A549 (cell line): ENCODE measurements at regions not wholly inside any gene's neighbourhood (a gene's known extent, or its start where the extent isn't known, plus 50 kb on each side); places are given as distances from the start of the nearest gene placed in this dataset.

ENCODE experiments used
- ATAC-seq, 2 experiments: fragments of 200-7000 bp in 1 of 2; fragments of >200 bp in 1 of 2; cut with Nextera tagmentation in 1 of 2; cut with Tn5 transposase in 1 of 2; 3 replicates each; pipeline versions ENCODE4 v1.8.0 to v1.9.1; 2018 to 2020; ENCODE audit warnings: mild to moderate bottlenecking in 1 of 2, moderate library complexity in 1 of 2
- CTCF ChIA-PET: fragments of 300-600 bp; sonication (Branson Sonifier 250); formaldehyde crosslinking; extraction: SDS; loops from one replicate; lab custom pipeline; 2021; ENCODE audit warnings: antibody characterized with exemption, inconsistent platforms; lab: Yijun Ruan, JAX
- POLR2A ChIA-PET: fragments of 350-600 bp; formaldehyde crosslinking; extraction: SDS; loops from one replicate; lab custom pipeline; 2021; ENCODE audit warnings: antibody characterized with exemption, inconsistent platforms; lab: Yijun Ruan, JAX
- DNase-seq, 2 experiments: peaks; one replicate each; pipeline versions ENCODE4 v3.0.0 to v3.0.0-alpha.2; 2011 to 2016; ENCODE audit warnings: low read depth in 1 of 2, low spot score in 1 of 2
- FAIRE-seq: peaks from 2 replicates; lab custom pipeline; 2011; peaks lifted over from hg19 to GRCh38; lab: Jason Lieb, UNC
- H3K27ac ChIP-seq, 2 experiments: fragments of >200 bp; sonication (Bioruptor Twin); formaldehyde crosslinking; 3 replicates each; pipeline ENCODE4 v1.5.1; 2016 to 2017
- H3K4me1 ChIP-seq: fragments of >200 bp; sonication (Bioruptor Twin); formaldehyde crosslinking; 3 replicates; pipeline ENCODE4 v1.6.1; 2016
- H3K4me2 ChIP-seq: fragments of >200 bp; sonication (Bioruptor Twin); formaldehyde crosslinking; 3 replicates; pipeline ENCODE4 v1.6.1; 2016
- H3K4me3 ChIP-seq: fragments of >200 bp; sonication (Bioruptor Twin); formaldehyde crosslinking; 3 replicates; pipeline ENCODE4 v1.5.1; 2016
- H3K9me3 ChIP-seq: fragments of >200 bp; sonication (Bioruptor Twin); formaldehyde crosslinking; 3 replicates; pipeline ENCODE4 v1.6.1; 2016
- BCL3 ChIP-seq: fragments of >200 bp; sonication (Bioruptor Twin); formaldehyde crosslinking; IDR thresholded peaks from 3 replicates; pipeline ENCODE4 v1.6.1; 2016
- CBX8 ChIP-seq: fragments of 200-600 bp; sonication (generic); IDR thresholded peaks from 2 replicates; pipeline ENCODE4 v1.6.1; 2016
- EP300 ChIP-seq, 2 experiments: fragments of >200 bp; sonication (Bioruptor Twin); formaldehyde crosslinking; IDR thresholded peaks; 2 replicates in 1 of 2; 3 replicates in 1 of 2; pipeline ENCODE4 v1.6.1; 2016 to 2017
- FOSB ChIP-seq: fragments of 250-450 bp; sonication (Bioruptor Pico); IDR thresholded peaks from 2 replicates; pipeline ENCODE4 v1.5.0; 2020; ENCODE audit warnings: mild to moderate bottlenecking, moderate library complexity
- FOSL2 ChIP-seq, 2 experiments: fragments of 450-650 bp in 1 of 2; fragments of >200 bp in 1 of 2; sonication (Bioruptor Twin) in 1 of 2; formaldehyde crosslinking; IDR thresholded peaks; 2 replicates each; pipeline versions ENCODE4 v1.5.0 to v1.6.1; 2016 to 2020; ENCODE audit warnings: mild to moderate bottlenecking in 1 of 2, moderate library complexity in 1 of 2
- GATA3 ChIP-seq: IDR thresholded peaks from 2 replicates; pipeline ENCODE4 v1.6.1; 2012; ENCODE audit warnings: borderline replicate concordance
- HDAC2 ChIP-seq: fragments of 200-600 bp; sonication (generic); IDR thresholded peaks from 2 replicates; pipeline ENCODE4 v1.6.1; 2016
- HOXB13 ChIP-seq: fragments of 250-450 bp; sonication (Bioruptor Pico); IDR thresholded peaks from 2 replicates; pipeline ENCODE4 v1.5.0; 2020; ENCODE audit warnings: low read depth, mild to moderate bottlenecking, moderate library complexity
- MAFK ChIP-seq: fragments of 450-650 bp; IDR thresholded peaks from 2 replicates; pipeline ENCODE4 v1.6.1; 2014; ENCODE audit not compliant: partially characterized antibody
- PBX3 ChIP-seq: IDR thresholded peaks from 2 replicates; pipeline ENCODE4 v1.6.1; 2012
- RAD21 ChIP-seq, 2 experiments: fragments of >200 bp in 1 of 2; sonication (Bioruptor Twin) in 1 of 2; formaldehyde crosslinking in 1 of 2; IDR thresholded peaks in 1 of 2; conservative IDR thresholded peaks in 1 of 2; 2 replicates in 1 of 2; 3 replicates in 1 of 2; pipeline ENCODE4 v1.6.1; 2012 to 2018; ENCODE audit warnings: inconsistent platforms in 1 of 2
- RNF2 ChIP-seq: fragments of 200-600 bp; sonication (generic); IDR thresholded peaks from 2 replicates; pipeline ENCODE4 v1.6.1; 2016; ENCODE audit warnings: low read depth, mild to moderate bottlenecking, antibody characterized with exemption, moderate library complexity, borderline replicate concordance
- SREBF2 ChIP-seq: fragments of 450-650 bp; IDR thresholded peaks from 2 replicates; pipeline ENCODE4 v1.6.1; 2014; ENCODE audit warnings: mild to moderate bottlenecking, moderate library complexity
- ZNF302 ChIP-seq: fragments of 250-450 bp; sonication (Bioruptor Pico); IDR thresholded peaks from 2 replicates; pipeline ENCODE4 v1.9.0; 2021; ENCODE audit warnings: inconsistent platforms, mild to moderate bottlenecking, moderate library complexity
- ZSCAN20 ChIP-seq: fragments of 250-450 bp; sonication (Bioruptor Pico); IDR thresholded peaks from 2 replicates; pipeline ENCODE4 v1.8.0; 2022; ENCODE audit warnings: mild to moderate bottlenecking, moderate library complexity
- WGBS: methylation state at CpG from one replicate; pipeline ENCODE4 v1.1.6; 2017; ENCODE audit errors: missing lambda C conversion rate; 5-methylcytosine and 5-hydroxymethylcytosine counted together
- TF ChIP-seq, protein P1 (sequence below): fragments of 450-650 bp; IDR thresholded peaks from 2 replicates; pipeline ENCODE4 v1.6.1; 2014; ENCODE audit warnings: antibody characterized with exemption
- TF ChIP-seq, protein P2 (sequence below): IDR thresholded peaks from 2 replicates; pipeline ENCODE4 v1.6.1; 2012
- TF ChIP-seq, protein P3 (sequence below): fragments of >200 bp; sonication (Bioruptor Twin); formaldehyde crosslinking; IDR thresholded peaks from 2 replicates; pipeline ENCODE4 v1.6.1; 2016
- TF ChIP-seq, protein P4 (sequence below): fragments of 200-600 bp; sonication (generic); IDR thresholded peaks from 2 replicates; pipeline ENCODE4 v1.6.1; 2016; ENCODE audit warnings: antibody characterized with exemption, mild to moderate bottlenecking, moderate library complexity
- TF ChIP-seq, protein P5 (sequence below): fragments of 150-350 bp; IDR thresholded peaks from 2 replicates; pipeline ENCODE4 v1.6.1; 2014; ENCODE audit warnings: low read depth, mild to moderate bottlenecking, low read length

DNA sequence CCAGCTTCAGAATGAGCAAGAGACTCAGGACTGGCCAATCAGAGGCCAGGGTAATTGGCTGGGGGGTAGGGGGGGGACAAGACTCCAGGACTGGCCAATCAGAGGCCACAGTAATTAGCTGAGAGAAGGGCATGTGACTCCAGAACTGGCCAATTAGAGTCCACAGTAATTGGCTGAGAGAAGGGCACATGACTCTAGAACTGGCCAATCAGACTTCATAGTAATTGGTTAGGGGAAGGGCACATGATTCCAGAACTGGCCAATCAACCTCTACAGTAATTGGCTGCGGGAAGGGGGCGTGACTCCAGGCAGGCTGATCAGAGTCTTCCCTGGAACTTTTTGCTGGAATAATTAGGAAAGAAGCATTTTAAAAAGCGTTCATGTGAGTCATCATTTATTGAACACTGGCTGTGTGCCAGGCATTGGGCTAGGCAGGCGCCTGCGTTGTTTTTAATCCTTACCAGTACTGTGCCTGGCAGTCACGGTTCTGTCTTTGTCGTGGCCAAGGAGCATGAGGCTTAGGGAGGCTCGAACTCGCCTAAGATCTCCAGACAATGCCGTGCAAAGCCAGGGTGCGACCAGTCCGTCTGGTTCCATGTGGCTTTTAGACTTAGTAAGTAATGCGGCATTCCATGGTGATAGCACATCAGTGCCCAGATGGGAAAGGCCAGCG is 508.1 kb downstream of the TBC1D22A start:
- ATAC-seq (no peak), FAIRE-seq (no peak), DNase-seq (no peak)
- H3K4me1 ChIP-seq: no peaks in the 10 kb centered on the region
- H3K4me3 ChIP-seq: no peak overlapping the region
- ChIA-PET POLR2A (no interaction called here), CTCF (no interaction called here)
- no peak overlapping the region for H3K27ac ChIP-seq
- no peaks in the 10 kb centered on the region for H3K9me3 ChIP-seq
- TF ChIP-seq ZNF302: no peak
- no peak for TF ChIP-seq MAFK
- TF ChIP-seq EP300 (IDR thresholded peaks at IDR 0.05): no peak
- TF ChIP-seq, protein P1, sequence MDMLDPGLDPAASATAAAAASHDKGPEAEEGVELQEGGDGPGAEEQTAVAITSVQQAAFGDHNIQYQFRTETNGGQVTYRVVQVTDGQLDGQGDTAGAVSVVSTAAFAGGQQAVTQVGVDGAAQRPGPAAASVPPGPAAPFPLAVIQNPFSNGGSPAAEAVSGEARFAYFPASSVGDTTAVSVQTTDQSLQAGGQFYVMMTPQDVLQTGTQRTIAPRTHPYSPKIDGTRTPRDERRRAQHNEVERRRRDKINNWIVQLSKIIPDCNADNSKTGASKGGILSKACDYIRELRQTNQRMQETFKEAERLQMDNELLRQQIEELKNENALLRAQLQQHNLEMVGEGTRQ: peak; percentile 46
- no peak for TF ChIP-seq RNF2
- TF ChIP-seq FOSL2 (IDR thresholded peaks at IDR 0.05): no peak
- peak; percentile 6; the same call in 1 of the 2 replicates for TF ChIP-seq FOSL2 (CRISPR knock-in tag; IDR thresholded peaks at IDR 0.05)
- H3K4me2 ChIP-seq: no peak overlapping the region
- WGBS: 56% methylated on average over 13 of the region's 14 CpGs

- H3K9me3 ChIP-seq: no peaks in the 10 kb centered on the region
- DNase-seq (no peak), FAIRE-seq (no peak), ATAC-seq (no peak)
- POLR2A ChIA-PET: no interaction called here
- H3K4me3 ChIP-seq: no peak overlapping the region
- no peak overlapping the region for H3K27ac ChIP-seq
- TF ChIP-seq, protein P2, sequence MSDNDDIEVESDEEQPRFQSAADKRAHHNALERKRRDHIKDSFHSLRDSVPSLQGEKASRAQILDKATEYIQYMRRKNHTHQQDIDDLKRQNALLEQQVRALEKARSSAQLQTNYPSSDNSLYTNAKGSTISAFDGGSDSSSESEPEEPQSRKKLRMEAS: no peak
- 61% methylated on average over 3 of the region's 6 CpGs for WGBS
- CTCF ChIA-PET: no interaction called here
- H3K4me2 ChIP-seq: no peak overlapping the region
- H3K4me1 ChIP-seq: no peaks in the 10 kb centered on the region
Measured at GRCh38 chr22:47269516-47270088, 507.2 kb downstream of the TBC1D22A start.

DNA sequence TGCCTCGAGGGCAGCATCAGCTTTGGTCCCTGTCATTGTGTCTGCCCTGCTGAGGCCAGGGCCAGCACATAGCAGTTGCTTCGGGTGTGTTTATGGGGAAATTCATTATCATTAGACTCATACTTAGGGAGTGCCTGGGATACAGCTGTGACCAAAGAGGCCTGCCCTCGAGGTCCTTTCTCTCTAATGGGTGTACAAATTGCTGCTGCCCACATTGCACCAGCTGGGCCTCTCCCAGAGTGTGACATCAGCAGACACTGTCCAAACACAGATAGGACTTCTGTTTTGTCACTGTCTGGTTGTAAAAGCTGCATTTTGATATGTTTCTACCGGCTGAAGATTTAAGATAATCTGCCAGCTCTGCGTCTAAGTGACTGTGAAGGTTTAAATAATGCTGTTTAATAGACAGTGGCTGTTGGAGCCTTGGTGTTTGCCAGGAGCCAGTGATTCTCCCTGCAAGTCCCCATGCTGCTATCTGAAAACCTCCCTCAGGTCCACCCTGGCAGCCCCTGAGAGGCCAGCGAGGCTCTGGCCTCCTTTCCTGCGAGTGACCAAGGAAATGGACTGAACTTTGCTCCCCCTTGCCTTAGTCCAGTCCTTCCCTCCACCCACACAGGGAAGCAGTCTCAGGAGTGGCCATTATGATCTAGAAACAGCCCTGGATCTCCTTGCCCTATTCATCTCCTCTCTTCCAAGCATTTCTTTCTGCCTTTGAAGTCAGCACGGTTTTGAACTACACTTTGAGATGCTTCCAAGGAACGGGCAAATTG is 505.2 kb downstream of the TBC1D22A start:
- no peak overlapping the region for H3K4me2 ChIP-seq
- ChIA-PET POLR2A (no interaction called here), CTCF (no interaction called here)
- H3K9me3 ChIP-seq: no peaks in the 10 kb centered on the region
- no peak for FAIRE-seq
- no peak for DNase-seq
- no peak for ATAC-seq
- H3K4me1 ChIP-seq: no peaks in the 10 kb centered on the region
- no peak overlapping the region for H3K4me3 ChIP-seq
- no peak for TF ChIP-seq PBX3
- TF ChIP-seq, protein P3, sequence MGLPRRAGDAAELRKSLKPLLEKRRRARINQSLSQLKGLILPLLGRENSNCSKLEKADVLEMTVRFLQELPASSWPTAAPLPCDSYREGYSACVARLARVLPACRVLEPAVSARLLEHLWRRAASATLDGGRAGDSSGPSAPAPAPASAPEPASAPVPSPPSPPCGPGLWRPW: no peak
- TF ChIP-seq ZSCAN20 (CRISPR knock-in tag): no peak
- no peak for TF ChIP-seq FOSB
- no peak for TF ChIP-seq SREBF2
- no peak for TF ChIP-seq HOXB13 (CRISPR knock-in tag)
- no peak for TF ChIP-seq CBX8
- TF ChIP-seq BCL3: no peak
- TF ChIP-seq, protein P4, sequence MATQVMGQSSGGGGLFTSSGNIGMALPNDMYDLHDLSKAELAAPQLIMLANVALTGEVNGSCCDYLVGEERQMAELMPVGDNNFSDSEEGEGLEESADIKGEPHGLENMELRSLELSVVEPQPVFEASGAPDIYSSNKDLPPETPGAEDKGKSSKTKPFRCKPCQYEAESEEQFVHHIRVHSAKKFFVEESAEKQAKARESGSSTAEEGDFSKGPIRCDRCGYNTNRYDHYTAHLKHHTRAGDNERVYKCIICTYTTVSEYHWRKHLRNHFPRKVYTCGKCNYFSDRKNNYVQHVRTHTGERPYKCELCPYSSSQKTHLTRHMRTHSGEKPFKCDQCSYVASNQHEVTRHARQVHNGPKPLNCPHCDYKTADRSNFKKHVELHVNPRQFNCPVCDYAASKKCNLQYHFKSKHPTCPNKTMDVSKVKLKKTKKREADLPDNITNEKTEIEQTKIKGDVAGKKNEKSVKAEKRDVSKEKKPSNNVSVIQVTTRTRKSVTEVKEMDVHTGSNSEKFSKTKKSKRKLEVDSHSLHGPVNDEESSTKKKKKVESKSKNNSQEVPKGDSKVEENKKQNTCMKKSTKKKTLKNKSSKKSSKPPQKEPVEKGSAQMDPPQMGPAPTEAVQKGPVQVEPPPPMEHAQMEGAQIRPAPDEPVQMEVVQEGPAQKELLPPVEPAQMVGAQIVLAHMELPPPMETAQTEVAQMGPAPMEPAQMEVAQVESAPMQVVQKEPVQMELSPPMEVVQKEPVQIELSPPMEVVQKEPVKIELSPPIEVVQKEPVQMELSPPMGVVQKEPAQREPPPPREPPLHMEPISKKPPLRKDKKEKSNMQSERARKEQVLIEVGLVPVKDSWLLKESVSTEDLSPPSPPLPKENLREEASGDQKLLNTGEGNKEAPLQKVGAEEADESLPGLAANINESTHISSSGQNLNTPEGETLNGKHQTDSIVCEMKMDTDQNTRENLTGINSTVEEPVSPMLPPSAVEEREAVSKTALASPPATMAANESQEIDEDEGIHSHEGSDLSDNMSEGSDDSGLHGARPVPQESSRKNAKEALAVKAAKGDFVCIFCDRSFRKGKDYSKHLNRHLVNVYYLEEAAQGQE: no peak
- no peak for TF ChIP-seq GATA3
- TF ChIP-seq HDAC2: no peak
- TF ChIP-seq, protein P2: no peak
- TF ChIP-seq RAD21 (conservative IDR thresholded peaks at IDR 0.05 in 1 of 2, IDR thresholded peaks at IDR 0.05 in 1 of 2): no peak
- TF ChIP-seq, protein P5, sequence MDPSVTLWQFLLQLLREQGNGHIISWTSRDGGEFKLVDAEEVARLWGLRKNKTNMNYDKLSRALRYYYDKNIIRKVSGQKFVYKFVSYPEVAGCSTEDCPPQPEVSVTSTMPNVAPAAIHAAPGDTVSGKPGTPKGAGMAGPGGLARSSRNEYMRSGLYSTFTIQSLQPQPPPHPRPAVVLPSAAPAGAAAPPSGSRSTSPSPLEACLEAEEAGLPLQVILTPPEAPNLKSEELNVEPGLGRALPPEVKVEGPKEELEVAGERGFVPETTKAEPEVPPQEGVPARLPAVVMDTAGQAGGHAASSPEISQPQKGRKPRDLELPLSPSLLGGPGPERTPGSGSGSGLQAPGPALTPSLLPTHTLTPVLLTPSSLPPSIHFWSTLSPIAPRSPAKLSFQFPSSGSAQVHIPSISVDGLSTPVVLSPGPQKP: no peak
- no peak overlapping the region for H3K27ac ChIP-seq
- 33% methylated on average over 8 of the region's 9 CpGs for whole genome bisulfite sequencing
